ENCODE measurements at regions not wholly inside any gene's neighbourhood (a gene's known extent, or its start where the extent isn't known, plus 50 kb on each side); places are given as distances from the start of the nearest gene placed in this dataset.
A peak's percentile ranks its signal among the peaks of the same experiment; 100 is the strongest.

DNA sequence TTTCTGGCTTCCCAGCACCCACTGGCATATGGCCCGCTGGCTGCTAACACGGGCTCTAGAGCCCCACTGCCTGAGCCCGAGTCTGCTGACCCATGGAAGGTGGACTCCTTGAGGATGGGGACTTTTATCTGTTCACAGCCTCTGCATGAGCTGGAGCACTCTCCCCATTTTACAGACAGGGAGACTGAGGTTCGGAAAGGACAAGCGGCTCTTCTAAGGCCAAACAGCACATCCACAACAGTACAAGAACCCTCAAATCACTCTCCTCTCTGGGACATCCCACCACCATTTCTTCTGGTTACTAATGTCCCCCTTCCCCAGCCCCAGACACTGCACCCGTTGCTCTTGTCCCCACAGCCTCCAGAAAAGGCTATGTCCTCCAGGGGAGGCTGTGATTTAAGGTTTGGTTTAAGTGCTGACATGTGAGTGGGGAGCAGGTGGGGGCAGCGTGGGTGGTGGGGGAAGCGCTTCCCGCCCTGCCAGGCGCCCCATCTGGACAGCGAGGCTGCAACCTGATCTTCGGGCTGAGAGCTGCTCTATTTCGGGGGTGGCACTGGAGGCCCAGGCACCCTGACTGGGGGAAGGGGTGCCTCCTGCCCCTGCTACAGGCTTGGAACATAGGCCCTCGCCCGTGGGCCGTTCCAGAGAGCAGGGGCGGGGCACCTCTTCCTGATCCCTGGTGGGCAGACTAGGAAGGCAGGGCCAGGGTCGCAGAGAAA lies 104.8 kb upstream of the WNT4 start:
- DNase-seq (ENCODE audit: low spot score), result no peak
- TF ChIP-seq, protein P1, sequence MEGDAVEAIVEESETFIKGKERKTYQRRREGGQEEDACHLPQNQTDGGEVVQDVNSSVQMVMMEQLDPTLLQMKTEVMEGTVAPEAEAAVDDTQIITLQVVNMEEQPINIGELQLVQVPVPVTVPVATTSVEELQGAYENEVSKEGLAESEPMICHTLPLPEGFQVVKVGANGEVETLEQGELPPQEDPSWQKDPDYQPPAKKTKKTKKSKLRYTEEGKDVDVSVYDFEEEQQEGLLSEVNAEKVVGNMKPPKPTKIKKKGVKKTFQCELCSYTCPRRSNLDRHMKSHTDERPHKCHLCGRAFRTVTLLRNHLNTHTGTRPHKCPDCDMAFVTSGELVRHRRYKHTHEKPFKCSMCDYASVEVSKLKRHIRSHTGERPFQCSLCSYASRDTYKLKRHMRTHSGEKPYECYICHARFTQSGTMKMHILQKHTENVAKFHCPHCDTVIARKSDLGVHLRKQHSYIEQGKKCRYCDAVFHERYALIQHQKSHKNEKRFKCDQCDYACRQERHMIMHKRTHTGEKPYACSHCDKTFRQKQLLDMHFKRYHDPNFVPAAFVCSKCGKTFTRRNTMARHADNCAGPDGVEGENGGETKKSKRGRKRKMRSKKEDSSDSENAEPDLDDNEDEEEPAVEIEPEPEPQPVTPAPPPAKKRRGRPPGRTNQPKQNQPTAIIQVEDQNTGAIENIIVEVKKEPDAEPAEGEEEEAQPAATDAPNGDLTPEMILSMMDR (conservative IDR thresholded peaks at IDR 0.05; ENCODE audit: low read depth), result no peak
- ChIA-PET POLR2A (ENCODE audit: low non-redundant PET) (no interaction called here), CTCF (interaction anchor here (0.7 kb wide), 1 partner anchor 118 kb away, joined by 3 read pairs; no protein-coding TSS in a partner anchor)
- H3K27ac ChIP-seq, result no peak overlapping the region

DNA sequence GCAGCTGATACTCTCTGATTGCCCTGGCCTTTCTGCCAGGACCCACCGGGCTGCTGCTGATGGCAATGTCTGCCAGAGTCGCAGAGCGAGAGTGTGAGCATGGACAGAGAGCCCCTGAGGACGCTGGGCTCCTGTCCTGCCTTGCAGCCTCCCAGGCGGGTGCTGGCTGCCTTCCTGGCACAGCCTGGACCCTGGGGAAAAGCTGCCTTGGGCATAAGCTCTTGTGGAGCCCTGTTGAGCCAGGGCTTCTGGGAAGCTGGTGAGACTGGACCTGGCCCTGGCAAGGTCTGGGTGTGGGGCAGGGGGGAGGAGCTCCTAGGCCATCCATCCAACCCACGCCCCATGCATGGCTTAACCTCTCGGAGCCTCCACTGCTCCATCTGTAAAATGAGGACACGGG lies 105.8 kb upstream of the WNT4 start:
- POLR2A ChIA-PET (ENCODE audit: low non-redundant PET), result no interaction called here

GRCh38 chr1:22249928-22250680 lies 107.2 kb upstream of the WNT4 start:
- CTCF ChIA-PET, result interaction anchor here (0.7 kb wide), 2 partner anchors 18 to 170 kb away, joined by 3 to 4 read pairs; no protein-coding TSS in a partner anchor
- DNase-seq (ENCODE audit: low spot score), result no peak
- TF ChIP-seq, protein P1 (conservative IDR thresholded peaks at IDR 0.05; ENCODE audit: low read depth), result no peak
- H3K27ac ChIP-seq, result peak overlapping the region; percentile 49
- POLR2A ChIA-PET (ENCODE audit: low non-redundant PET), result no interaction called here

More for the DNA sequence above, 105.8 kb upstream of the WNT4 start:
- peak overlapping the region; percentile 42 for H3K27ac ChIP-seq
- TF ChIP-seq, protein P1 (conservative IDR thresholded peaks at IDR 0.05; ENCODE audit: low read depth), result no peak
- CTCF ChIA-PET, result interaction anchor here (0.9 kb wide), 1 partner anchor 168 kb away, joined by 6 read pairs; no protein-coding TSS in a partner anchor
- no peak for DNase-seq (ENCODE audit: low spot score)

DNA sequence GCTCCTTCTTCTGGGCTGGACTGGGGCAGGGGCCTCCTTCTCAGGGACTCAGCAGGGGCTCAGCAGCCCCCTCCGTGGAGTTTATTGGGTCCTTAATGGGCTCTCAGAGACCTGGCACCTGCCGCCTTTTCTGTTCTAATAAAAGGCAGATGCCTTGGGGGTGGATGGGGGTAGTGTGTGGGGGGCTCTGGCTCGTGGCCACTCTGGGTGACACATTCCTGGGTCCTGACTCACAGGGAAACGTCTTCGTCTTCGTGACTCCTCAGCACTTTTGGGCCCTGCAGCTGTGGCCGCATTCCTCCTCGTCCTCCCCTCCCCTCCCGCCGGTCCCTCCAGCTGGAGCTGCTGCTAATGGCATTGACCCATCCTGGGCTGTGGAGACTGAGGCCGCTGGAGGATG lies 107.8 kb upstream of the WNT4 start:
- ChIA-PET CTCF (interaction anchor here (0.6 kb wide), 1 partner anchor 106 kb away, joined by 3 read pairs; no protein-coding TSS in a partner anchor), POLR2A (ENCODE audit: low non-redundant PET) (no interaction called here)
- DNase-seq (ENCODE audit: low spot score), result no peak
- TF ChIP-seq, protein P1 (conservative IDR thresholded peaks at IDR 0.05; ENCODE audit: low read depth), result no peak
- H3K27ac ChIP-seq, result peak overlapping the region; percentile 49

DNA sequence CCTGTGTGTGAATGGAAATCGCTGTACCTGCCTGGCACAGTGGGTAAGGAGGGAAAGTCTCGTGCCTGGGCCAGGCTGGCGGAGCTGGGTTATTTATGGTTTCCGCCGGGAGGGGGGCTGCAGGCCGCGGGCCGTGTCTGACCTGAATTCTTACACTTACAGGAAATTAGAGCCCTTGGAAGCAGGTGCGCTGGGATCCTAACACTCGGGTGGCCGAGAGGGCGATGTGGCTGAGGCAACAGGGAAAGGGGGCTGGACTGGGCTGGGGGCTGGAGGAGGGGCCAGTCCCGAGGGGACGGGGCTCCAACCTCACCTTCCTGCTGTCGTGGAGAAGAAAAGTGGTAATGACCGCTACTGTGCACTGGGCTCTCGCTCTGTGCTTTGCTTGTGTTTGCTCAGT lies 109.4 kb upstream of the WNT4 start:
- DNase-seq (ENCODE audit: low spot score), result no peak
- H3K27ac ChIP-seq, result peak overlapping the region; percentile 80
- ChIA-PET CTCF (interaction anchor here (0.6 to 0.7 kb wide), 2 partner anchors 80 to 121 kb away, joined by 3 to 7 read pairs; no protein-coding TSS in a partner anchor), POLR2A (ENCODE audit: low non-redundant PET) (no interaction called here)
- TF ChIP-seq, protein P1 (conservative IDR thresholded peaks at IDR 0.05; ENCODE audit: low read depth), result no peak

GRCh38 chr1:22253012-22253790 lies 110.3 kb upstream of the WNT4 start:
- peak overlapping the region; percentile 80 for H3K27ac ChIP-seq
- CTCF ChIA-PET, result interaction anchor here (0.6 kb wide), 2 partner anchors 122 to 671 kb away, joined by 3 read pairs; no protein-coding TSS in a partner anchor
- TF ChIP-seq, protein P1 (conservative IDR thresholded peaks at IDR 0.05; ENCODE audit: low read depth), result no peak
- DNase-seq (ENCODE audit: low spot score), result no peak
- POLR2A ChIA-PET (ENCODE audit: low non-redundant PET), result no interaction called here
